C4-2B (cell line): ENCODE measurements at regions not wholly inside any gene's neighbourhood (a gene's known extent, or its start where the extent isn't known, plus 50 kb on each side); places are given as distances from the start of the nearest gene placed in this dataset.

Source experiments
- CTCF ChIP-seq: fragments of 450-650 bp; conservative IDR thresholded peaks from 2 replicates; pipeline ENCODE4 v1.5.1; 2017; ENCODE audit warnings: mild to moderate bottlenecking
- ZFX ChIP-seq: fragments of 450-650 bp; IDR thresholded peaks from 2 replicates; pipeline ENCODE4 v1.6.1; 2017

GRCh38 chr7:91338226-91339020 is 74.2 kb downstream of the FZD1 start:
- no peak for TF ChIP-seq CTCF
- no peak for TF ChIP-seq ZFX
